EL (cell line): ENCODE measurements at regions not wholly inside any gene's neighbourhood (a gene's known extent, or its start where the extent isn't known, plus 50 kb on each side); places are given as distances from the start of the nearest gene placed in this dataset.
"Not testable (repeated sequence)": the region's sequence is repeated elsewhere in the genome, so short reads cannot be mapped to it uniquely, and the experiment has no call there.

Experiments
- DNase-seq: peaks from one replicate; pipeline ENCODE4 v3.0.0-alpha.2; 2016

DNA sequence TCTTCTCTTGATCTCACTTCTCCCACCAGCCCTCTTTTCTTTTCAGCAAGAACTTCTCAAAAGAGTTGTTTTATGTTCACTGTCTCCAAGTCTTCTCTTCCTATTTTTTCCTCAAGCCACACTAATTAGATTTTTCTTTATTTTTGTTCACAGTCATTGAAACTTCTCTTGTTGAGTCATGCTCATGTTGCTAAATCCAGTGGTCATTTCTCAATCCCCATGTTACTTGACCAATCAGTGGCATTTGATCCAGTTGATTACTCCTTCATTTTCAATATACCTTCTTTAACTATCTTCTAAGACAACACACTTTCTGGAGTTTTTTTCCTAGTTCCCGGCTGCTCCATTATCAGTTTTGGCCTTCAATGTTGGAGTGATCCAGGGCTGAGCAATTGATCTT is 103.1 kb upstream of the LSM6 start:
- DNase-seq, result no peak

DNA sequence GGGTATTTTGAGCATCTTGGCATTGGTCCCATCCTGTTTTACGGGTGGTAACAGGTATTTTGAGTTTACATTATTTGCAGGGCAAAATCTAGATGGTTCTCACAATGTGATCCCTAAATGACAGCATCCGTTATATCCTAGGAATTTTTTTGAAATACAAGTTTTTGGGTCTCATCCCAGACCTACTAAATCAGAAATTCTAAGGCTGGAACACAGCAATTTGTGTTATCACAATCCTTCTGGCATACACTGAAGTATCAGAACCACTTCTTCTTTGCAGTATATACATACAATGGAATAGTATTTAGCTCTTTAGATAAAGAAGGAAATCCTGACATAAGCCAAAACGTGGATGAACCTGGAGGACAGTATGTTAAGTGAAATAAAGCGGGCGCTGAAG is 104.1 kb upstream of the LSM6 start:
- DNase-seq, result no peak

DNA sequence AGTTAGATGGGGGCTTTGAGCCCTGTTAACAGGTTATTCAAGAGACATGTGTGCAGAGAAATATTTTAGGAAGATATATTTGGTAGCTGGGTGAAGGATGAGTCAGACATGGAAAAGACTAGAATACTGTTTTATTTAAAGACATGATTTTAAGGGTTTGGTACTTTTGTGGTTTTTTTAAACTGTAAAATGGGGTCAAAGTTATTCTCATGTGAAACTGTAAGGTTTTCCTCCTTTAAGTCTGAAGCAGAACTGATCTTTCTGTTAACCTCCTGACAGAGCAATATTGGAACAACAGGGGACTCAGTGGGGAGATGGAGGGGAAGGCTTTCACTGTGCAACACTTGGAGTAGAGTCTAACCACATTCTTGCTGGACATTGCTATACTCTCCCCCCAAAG is 112.4 kb upstream of the LSM6 start:
- no peak for DNase-seq

GRCh38 chr4:146062340-146062739 is 113.2 kb upstream of the LSM6 start:
- DNase-seq, result no peak

GRCh38 chr4:146061610-146062334 is 113.7 kb upstream of the LSM6 start:
- no peak for DNase-seq

- DNase-seq, result no peak
Observed at GRCh38 chr4:146059865-146060264, 115.7 kb upstream of the LSM6 start.

- DNase-seq, result no peak
Observed at GRCh38 chr4:146059151-146059550, 116.4 kb upstream of the LSM6 start.

- DNase-seq, result no peak
Observed at GRCh38 chr4:146058531-146058930, 117.0 kb upstream of the LSM6 start.

- DNase-seq, result no peak
Observed at GRCh38 chr4:146054676-146055075, 116.1 kb upstream of the ZNF827 start.

GRCh38 chr4:146053891-146054290 is 115.3 kb upstream of the ZNF827 start:
- peak; percentile 50 for DNase-seq

DNA sequence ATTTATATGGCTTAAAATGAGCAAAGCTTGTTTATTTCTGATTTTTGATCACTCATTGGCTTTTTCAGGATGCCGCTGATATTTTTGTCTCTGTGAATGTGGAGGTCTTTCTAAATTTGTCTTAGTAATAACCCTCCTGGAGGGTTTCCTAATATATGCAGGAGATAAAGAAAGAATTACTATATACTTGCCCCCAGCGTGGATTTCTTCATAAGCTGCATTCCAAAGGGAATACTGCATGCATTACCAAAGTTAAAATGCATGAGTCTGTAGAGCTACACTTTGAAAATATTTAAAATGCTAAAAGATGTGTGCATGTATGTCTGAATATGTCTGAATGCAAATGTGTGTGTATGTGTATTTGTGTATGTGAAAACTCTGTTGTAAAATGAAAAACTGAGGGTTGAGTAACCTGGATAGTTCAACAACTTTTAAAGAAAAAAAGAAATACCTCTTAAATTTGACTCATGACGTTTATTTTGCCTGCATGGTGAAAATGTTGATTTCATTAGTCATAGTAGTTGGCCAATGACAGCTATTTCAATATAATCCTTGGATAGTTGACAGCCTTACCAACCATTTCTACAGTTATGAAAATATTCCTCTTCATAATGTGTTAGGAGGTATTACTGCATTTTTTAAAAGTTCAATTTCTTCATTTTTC is 113.2 kb upstream of the ZNF827 start:
- peak; percentile 84 for DNase-seq

DNA sequence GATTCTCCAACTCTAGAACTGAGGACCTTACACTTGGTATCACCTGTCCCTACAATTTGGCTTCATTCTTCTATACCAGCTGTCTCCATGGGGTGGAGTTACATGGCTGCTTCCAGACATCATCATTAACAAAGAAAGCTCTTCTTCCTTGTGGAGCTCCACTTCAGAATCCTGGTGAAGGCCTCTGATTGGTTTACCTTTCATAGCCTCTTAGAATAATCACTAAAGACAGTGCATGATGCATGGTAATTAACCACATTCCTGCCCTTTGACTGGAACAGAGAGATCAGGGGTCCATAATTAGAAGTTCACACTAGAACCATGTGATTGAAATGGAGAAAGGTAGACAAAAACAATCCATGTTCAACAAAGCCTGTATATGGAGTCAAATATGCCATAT is 112.6 kb upstream of the ZNF827 start:
- peak; percentile 31 for DNase-seq

- DNase-seq, result no peak
Observed at GRCh38 chr4:146049802-146050201, 111.2 kb upstream of the ZNF827 start.

GRCh38 chr4:146047768-146048167 is 109.1 kb upstream of the ZNF827 start:
- DNase-seq, result not testable (repeated sequence)

- no peak for DNase-seq
Observed at GRCh38 chr4:146041139-146042004, 102.7 kb upstream of the ZNF827 start.

DNA sequence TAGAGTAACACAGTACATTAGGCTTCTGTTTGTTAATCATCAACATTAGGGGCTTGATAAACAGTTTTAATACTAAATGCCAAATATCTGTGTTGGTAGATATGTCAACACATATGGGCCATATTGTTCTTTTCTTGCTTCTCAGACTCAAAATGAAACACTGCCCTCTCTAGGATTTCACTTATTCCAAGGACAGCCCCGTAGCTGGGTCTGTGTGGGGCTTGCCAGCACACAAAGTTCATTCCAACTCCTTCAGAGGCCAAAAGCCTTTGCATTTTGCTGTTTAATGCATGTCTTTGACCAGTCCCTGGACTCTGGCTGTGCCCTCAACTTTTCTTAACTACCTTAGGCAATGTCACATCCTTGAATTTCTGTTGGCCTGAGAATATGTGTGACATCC is 102.0 kb upstream of the ZNF827 start:
- no peak for DNase-seq

DNA sequence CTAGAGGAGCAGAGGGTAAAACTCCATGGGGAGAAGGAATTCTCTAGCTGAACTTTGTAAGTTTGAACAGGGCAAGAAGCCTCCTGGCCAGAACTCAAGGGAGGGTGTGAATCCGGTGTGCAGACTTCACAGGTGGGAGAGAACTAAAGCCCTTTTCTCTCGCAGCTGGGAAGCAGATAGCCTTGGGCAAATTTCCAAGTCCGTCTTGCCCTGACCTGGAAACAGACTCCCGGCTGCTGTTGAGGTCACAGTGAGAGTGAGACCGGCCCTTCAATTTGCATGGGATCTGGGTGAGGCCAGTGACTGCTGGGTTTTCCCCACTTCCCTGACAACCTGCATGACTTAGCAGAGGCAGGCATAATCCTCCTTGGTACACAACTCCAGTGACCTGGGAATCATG is 94.5 kb upstream of the ZNF827 start:
- DNase-seq, result no peak

- no peak for DNase-seq
Observed at GRCh38 chr4:146032234-146032860, 93.7 kb upstream of the ZNF827 start.

DNA sequence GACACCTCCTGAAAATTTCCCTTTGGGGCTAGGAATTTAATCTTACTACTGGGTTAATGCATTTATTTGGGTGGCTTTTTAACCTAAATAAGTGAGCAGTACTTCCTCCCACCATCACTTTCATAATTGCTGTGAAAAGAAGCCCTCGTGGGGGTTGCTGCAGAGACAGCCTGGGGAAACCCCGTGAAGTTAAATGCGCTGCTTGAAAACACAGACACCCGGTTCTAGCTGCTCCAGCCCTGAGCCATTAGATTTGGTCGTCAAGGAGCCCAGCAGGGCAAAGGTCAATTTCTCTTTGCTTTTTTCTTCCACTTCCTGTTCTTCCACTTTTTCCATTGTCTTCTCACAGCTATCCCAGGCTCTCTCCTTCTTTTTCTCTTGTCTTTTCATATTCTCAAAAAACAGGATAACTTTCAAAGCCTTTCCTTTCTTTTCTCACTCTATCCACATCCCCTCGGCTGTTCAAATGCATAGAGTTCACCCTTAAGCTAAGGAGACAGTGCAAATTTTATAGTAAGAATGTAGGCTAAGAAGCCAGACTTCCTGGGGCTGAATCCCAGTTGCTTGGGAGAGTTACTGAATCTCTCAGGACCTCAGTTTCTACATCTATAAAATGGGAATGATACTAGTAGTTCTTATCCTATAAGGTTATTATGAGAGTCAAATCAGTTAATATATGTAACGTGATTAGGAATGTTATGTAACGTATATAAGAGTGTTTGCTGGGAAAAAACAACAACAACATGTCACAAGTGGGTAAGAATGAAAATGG is 91.5 kb upstream of the ZNF827 start:
- DNase-seq, result no peak

DNA sequence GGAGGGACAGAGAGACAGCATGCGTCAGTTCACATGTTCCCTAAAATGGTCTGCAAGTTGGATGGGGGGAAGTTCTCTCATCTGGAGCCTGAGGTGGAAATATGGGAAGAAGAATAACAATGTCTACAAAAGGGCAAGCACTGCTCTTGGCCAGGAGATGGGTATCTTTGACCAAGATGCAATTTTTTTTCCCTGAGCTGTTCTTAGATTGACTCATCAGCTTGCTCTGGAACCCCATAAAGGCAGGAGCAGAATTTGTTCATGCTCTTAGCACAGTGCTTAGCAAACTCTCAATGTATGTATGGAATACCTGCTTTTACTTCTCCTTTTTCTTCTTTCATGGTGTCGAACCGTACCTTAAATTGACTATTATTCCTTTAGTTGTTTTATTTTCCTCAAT is 90.5 kb upstream of the ZNF827 start:
- DNase-seq, result peak; percentile 63

GRCh38 chr4:146027761-146028160 is 89.1 kb upstream of the ZNF827 start:
- no peak for DNase-seq

DNA sequence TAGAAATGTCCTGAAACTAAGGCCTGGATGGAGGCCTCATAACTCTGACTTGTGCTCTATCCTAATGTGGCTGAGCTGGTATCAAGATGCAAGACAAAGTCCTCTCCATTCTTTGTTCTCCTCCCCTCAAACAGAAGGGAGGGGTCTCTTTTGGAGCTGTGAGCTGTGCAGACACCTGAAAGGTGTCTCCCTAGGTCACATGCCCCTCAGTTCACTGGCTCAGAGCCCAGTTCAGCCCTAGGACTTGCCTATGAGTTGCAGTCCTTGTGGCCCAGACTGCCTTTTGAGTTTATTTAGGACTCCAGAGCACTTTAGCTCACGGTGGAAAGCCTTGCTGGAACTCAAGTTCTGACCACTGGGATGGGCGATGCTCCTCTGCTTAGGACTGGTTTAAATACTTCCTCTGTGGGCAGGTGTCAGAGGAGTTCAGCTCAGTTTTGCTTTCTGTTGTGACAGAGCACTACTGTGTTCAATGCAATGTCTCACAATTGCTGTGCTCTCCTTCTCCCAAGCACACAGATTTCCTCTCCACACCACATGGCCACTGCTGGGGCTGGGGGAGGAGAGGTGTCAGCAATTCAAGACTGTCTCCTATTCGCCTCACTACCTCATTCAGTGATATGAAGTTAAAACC is 84.8 kb upstream of the ZNF827 start:
- DNase-seq, result no peak
